ENCODE measurements at regions not wholly inside any gene's neighbourhood (a gene's known extent, or its start where the extent isn't known, plus 50 kb on each side); places are given as distances from the start of the nearest gene placed in this dataset.

DNA sequence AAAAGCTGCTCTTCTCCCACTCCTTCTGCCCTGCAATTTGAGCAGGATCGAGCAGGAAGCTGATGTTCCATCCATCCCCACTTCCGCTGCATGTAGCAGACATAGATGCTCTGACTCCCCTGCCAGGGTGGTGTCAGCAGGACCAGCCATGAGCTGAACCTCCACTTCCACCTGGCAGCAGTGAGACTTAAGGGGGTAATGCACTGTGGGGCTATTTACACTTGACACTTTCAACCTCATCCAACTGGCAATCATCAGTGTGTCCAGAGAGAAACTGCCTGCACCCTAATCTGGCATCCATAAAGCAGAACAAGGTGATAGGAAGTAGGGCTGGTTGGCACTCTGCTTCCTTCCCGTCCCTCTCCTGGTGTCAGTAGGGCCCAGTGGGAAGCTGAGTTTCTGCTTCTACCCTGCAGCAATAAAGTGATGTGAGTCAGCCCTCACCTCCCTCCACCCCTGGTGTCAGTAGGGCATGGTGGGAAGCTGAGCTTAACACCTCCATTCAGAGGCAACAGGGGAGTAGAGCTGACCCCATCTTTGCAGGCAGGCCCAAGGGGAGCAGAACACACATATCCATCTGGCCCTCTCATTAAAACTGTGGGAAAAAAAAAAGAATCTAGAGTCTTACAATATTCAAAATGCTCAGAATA, 272.3 kb downstream of the PTPRU start:
- TF ChIP-seq GATA2 (IDR thresholded peaks at IDR 0.05; ENCODE audit: low read depth, low read length) (no peak), GATA3 (IDR thresholded peaks at IDR 0.05; ENCODE audit: low read depth, low read length) (no peak)

DNA sequence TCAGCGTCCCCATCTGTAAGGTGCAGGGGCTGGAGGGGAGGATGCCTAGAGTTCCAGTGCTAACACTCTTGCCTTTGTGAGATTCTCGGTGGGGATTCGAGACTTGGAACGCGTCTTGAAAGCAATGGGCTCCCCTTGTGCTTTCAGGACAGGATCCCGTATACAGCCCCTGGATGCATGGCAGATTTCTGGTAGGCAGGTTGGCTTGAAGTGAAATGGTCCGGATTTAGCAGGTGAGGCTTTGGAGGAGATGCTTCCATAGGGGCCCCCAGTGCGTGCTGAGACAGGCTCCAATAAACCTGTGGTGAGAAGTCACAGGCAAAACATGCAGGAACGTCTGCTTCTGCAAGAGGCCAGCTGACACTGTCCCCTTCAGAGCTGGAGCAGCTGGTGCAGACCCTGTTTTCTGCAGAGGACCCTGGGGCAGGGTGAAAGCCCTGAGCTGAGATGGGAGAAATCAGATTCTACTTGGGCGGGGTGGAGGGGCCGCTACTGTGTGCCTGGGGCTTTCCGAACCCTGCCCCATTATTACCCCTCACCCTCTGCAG, 270.4 kb downstream of the PTPRU start:
- TF ChIP-seq GATA3 (IDR thresholded peaks at IDR 0.05; ENCODE audit: low read depth, low read length) = no peak

DNA sequence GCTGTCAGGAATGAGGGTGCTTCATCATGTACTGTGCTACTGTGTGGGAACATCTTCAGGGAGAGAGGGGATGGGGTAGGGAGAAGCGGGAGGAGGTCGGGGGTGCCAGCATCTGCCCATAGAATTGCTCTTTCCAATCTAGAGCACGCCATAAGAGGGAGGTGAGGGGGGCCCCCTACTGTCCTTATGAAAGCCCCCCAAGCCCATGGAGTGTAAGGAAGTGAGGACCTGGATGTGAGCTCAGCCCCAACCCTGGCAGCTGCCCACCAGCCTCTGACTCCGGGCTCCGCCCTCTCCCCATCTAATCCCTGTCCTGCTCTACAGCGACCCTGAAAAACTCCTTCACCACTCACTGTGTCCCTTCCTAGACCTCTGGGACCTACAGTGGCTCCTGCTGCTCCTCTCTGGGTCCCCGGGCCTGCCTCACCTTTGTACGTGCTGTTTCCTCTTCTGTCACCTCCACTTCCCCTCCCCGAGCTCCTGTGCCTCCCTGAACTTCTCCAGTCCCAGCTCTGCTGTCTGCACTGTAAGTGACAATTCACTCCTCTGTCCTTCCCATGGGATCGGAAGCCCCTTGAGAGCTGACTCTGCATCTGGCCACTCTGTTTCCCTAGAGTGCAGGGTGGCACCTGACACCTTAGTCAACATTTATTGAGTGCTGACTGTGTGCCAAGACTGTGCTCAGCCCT, 269.4 kb downstream of the PTPRU start:
- TF ChIP-seq GATA2 (IDR thresholded peaks at IDR 0.05; ENCODE audit: low read depth, low read length) (no peak), GATA3 (IDR thresholded peaks at IDR 0.05; ENCODE audit: low read depth, low read length) (no peak)

DNA sequence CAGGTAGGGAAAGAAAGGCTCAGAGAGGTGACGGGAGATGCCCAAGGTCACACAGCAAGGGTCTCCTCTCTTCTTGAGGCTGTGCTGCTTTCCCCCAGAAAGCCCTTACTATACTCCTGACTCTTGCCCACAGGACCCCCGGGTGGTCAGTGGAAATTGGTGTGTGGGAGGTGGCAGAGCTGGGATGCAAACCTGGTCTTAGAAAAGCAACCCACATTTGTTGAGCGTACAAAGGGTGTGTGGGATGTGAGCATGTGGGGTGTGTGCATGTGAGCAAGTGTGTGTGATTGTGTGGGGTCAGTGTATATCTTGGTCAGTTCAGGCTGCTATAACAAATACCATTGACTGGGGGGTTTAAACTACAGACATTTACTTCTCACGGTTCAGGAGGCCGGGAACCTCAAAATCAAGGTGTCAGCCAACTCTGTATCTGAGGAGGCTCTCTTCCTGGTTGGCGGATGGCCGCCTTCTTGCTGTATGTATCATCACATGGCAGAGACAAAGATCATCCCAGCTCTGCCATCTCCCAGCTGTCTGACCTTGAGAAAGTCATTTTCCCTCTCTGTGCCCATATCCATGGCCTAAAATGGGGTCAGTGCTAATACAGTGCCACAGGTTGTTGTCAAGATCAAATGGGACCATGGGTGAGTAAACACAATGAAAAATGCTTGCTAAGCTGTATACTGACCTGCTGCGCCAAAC, 268.5 kb downstream of the PTPRU start:
- no peak for TF ChIP-seq GATA3 (IDR thresholded peaks at IDR 0.05; ENCODE audit: low read depth, low read length)
- TF ChIP-seq GATA2 (IDR thresholded peaks at IDR 0.05; ENCODE audit: low read depth, low read length) = no peak

DNA sequence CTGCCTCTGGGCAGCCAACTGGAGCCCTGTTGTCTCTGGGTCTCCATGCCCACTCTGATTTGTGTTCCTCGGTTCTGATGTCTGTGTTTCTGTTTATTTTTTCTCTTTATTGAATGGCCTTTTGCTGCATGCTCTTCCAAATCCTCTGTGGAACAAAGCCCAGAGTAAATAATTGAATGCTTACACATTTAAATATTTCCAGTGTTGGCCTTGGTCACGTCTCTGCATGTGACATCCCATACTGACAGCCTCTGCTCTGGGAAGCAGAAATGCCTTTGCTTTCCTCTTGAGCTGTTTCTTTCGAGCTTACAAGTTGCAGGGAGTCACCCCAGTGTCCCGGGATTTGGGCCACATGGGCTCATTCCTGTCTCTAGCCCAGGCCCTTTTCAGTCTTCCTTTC, 267.9 kb downstream of the PTPRU start:
- TF ChIP-seq GATA2 (IDR thresholded peaks at IDR 0.05; ENCODE audit: low read depth, low read length) = no peak
- no peak for TF ChIP-seq GATA3 (IDR thresholded peaks at IDR 0.05; ENCODE audit: low read depth, low read length)

DNA sequence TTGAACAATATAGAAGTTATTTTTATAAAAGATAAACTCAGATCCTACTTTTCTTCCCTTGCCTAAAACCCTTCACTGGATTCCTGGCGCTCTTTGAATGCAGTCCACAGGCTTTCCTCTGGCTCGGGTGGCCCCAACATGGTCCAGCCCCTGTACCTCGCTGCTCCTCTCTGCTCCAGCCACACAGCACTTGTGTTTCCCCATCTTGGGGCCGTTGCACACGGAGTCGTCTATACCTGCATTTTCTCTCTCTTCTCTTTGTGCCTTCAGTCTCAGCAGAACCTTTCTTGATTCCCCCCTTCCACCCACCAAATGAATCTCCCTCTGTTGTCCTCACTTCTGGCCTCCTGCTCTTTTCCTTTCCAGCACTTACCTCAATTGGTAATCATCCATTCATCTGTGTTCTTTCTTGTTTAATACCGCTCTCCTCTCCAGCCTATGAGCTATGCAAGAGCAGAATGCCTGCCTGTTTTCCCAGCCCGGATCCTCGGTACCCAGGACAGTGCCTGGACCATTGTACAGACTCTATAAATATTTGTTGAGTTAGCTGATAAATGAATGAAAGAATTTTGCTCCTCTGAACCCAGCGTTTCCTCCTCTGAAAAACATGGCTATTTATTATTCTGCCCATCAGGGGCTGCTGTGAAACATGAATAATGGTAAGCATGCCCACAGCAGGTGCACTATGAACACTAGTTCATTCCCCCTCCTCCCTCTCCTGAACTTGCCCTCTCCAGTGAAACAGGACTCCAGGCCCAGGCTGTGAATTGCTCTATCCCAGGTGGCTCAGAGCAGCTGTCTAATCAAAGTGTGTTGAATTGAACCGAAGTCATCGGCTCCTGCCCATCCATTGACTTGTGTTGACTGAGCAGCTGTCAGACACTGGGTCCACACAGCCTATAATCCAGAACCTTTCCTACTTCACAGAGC, 266.9 kb downstream of the PTPRU start:
- TF ChIP-seq GATA3 (IDR thresholded peaks at IDR 0.05; ENCODE audit: low read depth, low read length) (no peak), GATA2 (IDR thresholded peaks at IDR 0.05; ENCODE audit: low read depth, low read length) (no peak)

DNA sequence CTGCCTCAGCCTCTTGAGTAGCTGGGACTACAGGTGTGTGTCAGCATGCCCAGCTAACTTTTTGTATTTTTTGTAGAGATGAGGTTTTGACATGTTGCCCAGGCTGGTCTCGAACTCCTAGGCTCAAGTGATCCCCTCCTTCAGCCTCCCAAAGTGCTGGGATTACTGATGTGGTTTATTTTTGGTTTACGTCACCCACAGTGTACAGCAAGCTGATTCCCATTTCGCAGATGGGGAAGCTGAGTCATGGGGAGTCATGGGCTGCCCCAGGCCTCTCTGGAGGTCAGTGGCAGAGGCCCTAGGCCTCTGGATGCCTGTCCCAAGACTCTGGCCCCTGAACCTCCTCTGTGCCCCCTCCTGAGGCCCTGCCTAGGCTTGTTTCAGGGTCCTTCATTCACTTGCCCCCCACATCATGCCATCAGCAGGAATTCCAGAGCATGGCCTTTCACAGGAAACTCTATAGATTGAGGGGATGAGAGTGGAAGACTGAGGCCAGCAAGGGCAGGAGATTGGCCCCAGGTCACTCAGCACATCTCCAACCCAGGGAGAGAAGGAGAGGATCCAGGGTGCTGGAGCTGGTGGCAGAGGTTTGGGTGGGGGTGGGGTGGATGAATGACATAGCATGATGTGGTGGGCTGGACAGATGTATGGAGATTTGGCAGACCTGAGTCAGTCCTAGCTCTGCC, 266.0 kb downstream of the PTPRU start:
- TF ChIP-seq GATA3 (IDR thresholded peaks at IDR 0.05; ENCODE audit: low read depth, low read length) (no peak), GATA2 (IDR thresholded peaks at IDR 0.05; ENCODE audit: low read depth, low read length) (no peak)

DNA sequence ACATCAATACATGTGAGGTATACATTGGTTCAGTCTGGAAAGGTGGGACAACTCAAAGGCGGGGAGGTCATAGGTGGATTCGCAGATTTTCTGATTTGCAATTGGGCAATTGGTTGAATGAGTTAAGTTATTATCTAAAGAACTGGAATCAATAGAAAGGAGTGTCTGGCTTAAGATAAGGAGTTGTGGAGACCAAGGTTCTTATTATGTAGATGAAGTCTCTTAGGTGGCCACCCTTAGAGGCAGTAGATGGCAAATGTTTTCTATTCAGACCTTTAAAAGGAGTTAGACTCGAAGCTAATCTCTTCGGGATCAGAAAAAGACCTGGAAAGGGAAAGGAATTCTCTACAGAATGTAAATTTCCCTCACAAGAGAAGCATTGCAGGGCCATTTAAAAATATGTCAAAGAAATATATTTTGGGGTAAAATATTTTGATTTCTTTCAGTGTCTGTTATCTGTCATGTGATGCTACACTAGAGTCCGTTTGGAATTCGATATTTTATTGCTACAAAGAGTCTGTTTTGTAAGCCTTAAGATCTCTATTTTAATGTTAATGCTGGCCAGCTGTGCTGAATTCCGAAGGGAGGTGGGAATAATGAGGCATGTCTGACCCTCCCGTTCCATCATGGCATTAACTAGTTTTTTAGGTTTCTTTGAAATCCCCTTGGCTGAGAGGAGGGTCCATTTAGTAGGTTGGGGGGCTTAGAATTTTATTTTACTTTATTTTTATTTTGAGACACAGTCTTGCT, 265.1 kb downstream of the PTPRU start:
- TF ChIP-seq GATA3 (IDR thresholded peaks at IDR 0.05; ENCODE audit: low read depth, low read length) (no peak), GATA2 (IDR thresholded peaks at IDR 0.05; ENCODE audit: low read depth, low read length) (no peak)

DNA sequence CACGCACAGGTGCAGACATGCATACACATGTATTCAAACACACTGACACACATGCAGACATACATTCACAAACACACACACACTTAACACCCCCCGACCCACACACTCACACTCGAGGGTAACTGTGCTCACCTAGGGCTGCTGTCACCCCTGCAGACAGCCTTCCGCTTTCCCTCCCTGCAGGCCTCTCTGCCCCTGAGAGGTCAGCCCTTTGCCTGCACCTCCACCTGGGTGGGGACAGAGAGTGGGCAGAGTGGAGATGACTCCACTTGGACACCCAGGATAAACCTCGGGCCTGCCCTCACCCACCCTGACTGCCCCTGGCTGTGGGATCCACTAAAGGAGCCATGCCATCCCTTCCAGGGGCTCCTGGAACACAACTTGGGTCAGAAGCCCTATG, 264.3 kb downstream of the PTPRU start:
- no peak for TF ChIP-seq GATA3 (IDR thresholded peaks at IDR 0.05; ENCODE audit: low read depth, low read length)
- no peak for TF ChIP-seq GATA2 (IDR thresholded peaks at IDR 0.05; ENCODE audit: low read depth, low read length)

DNA sequence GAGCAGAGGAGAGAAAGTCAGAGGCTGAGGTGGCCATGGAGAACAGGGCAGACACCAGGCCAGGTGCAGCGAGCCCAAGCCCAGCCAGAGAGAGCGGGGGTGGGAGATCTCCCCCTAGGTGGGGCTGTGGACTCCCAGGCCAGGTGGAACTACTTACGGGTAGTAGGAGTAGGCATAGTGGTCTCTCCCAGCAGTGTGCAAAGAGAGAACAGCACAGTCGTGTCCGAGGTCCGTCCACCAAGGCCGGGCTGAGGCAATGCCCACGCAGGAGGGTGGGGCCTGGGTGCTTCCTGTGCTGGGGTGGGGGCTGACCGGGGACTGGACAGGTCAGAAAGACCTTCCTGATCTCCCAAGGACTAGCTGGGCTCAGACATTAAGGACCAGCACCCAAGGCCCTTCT, 263.7 kb downstream of the PTPRU start:
- TF ChIP-seq GATA3 (IDR thresholded peaks at IDR 0.05; ENCODE audit: low read depth, low read length) (no peak), GATA2 (IDR thresholded peaks at IDR 0.05; ENCODE audit: low read depth, low read length) (no peak)

DNA sequence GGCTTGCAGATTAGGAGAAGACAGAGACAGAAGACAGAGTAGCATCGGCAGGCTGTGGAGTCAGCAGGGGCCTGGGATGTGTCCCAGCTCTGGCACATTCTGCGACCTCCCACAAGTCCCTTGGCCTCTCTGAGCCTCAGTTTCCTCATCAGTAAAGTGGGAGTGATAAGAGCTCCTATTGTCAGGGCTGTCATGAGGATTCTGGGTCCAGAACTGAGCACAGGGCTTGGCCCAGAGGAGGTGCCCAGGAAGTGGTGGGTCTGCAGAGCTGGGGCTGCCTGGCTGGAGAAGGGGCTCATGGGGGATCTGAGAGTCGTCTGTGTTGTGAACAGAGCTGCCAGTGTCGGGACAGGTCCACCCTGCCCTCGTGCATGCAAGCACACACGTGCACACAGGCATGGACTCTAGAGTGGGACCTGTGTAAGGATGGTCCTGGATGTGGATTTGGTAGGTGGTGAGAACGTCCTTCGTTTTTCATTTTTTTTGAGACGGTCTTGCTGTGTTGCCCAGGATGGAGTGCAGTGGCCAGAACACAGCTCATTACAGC, 262.9 kb downstream of the PTPRU start:
- TF ChIP-seq GATA2 (IDR thresholded peaks at IDR 0.05; ENCODE audit: low read depth, low read length) (no peak), GATA3 (IDR thresholded peaks at IDR 0.05; ENCODE audit: low read depth, low read length) (no peak)

Data from SH-SY5Y (cell line).